GM21717 (cell line): ENCODE measurements at regions not wholly inside any gene's neighbourhood (a gene's known extent, or its start where the extent isn't known, plus 50 kb on each side); places are given as distances from the start of the nearest gene placed in this dataset.
"Not testable (repeated sequence)": the region's sequence is repeated elsewhere in the genome, so short reads cannot be mapped to it uniquely, and the experiment has no call there.

Source experiments
- ATAC-seq: cut with Tn5 transposase; IDR thresholded peaks from one replicate; pipeline ENCODE4 v1.9.1; 2021; ENCODE audit warnings: mild to moderate bottlenecking, moderate library complexity; ENCODE audit not compliant: unreplicated experiment

DNA sequence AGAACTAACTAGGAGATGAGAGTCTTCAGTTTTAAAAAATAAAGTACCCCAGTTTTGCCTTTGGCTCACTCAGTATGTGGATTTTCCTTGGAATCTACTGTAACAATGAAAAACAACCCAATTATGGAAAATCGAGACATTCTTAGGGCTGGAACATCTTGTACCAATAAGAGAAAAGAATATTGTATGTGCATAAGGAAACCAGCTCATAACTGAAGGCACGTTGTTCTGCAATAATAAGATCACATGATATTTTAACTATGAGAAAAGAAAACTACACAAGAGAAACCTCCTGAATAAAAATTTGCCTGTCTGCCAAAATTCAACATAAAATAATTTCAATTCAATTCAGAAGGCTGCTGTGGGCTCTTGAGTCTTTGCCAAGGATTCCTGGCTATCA, 261.8 kb upstream of the EDNRA start:
- no peak for ATAC-seq

DNA sequence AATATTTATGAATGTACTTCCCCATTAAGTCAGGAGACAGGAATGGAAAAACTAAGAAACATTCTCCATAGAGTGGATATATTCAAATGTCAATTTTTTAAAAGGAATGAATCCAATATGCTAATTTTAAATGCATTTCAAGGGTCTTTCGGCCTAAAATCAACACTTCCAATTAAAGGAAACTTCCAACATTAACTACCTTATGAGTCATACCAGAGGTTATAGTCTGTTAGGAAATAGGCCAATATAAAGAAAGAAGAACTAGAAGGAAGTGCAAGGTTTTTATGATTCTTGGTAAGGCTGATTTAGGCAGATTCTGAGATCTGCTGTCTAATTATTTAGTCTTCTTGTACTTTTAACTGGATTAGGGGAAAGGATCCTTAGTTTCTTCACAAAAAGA, 260.1 kb upstream of the EDNRA start:
- ATAC-seq = no peak

GRCh38 chr4:147222906-147223305, 258.0 kb upstream of the EDNRA start:
- ATAC-seq = no peak

- no peak for ATAC-seq
These were observed 257.3 kb upstream of the EDNRA start for GRCh38 chr4:147223576-147223975.

DNA sequence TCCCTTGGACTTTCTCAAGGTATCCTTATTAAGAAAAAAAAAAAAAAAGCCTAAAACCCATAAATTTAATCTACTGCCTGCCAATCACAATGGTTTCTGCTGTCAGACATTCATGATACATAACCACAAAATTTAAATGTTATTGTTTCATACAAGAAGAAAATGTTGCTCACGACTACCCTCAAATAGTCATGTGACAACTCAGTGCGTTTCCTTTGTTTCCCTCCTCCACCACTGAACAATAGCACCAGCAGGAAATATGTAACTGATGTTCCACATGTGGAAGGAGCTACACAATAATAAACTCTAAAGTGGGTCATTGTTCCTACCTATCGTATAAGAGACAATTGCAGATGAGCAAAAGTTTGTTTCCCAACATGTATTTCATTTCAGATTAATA, 244.1 kb upstream of the EDNRA start:
- no peak for ATAC-seq

- no peak for ATAC-seq
These were observed 236.1 kb upstream of the EDNRA start for GRCh38 chr4:147244786-147245185.

DNA sequence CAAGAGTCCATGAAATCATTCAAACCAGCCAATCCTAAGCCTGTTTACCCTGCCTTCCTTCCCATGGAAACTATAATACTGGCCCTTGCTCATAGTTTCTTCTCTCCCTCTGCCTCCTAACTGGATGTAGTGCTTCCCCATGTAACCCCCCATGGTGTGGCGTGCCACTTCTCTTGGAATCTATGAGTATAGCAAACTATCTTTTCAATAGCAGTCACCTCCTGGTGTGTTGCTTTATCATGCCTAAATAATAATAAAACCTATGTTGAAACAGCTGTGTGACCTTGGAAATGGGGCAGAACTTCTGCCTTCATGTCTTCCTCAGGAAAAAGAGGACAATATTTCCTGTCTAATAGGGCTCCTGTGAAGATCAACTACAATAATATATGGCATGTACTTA, 234.8 kb upstream of the EDNRA start:
- no peak for ATAC-seq

- not testable (repeated sequence) for ATAC-seq
These were observed 234.4 kb upstream of the EDNRA start for GRCh38 chr4:147246528-147246927.

GRCh38 chr4:147247579-147247978, 233.3 kb upstream of the EDNRA start:
- no peak for ATAC-seq

GRCh38 chr4:147250062-147250461, 230.8 kb upstream of the EDNRA start:
- no peak for ATAC-seq

GRCh38 chr4:147255268-147255667, 225.6 kb upstream of the EDNRA start:
- ATAC-seq = not testable (repeated sequence)

GRCh38 chr4:147259271-147259670, 221.6 kb upstream of the EDNRA start:
- not testable (repeated sequence) for ATAC-seq

- ATAC-seq = no peak
These were observed 196.6 kb upstream of the EDNRA start for GRCh38 chr4:147284256-147284835.

DNA sequence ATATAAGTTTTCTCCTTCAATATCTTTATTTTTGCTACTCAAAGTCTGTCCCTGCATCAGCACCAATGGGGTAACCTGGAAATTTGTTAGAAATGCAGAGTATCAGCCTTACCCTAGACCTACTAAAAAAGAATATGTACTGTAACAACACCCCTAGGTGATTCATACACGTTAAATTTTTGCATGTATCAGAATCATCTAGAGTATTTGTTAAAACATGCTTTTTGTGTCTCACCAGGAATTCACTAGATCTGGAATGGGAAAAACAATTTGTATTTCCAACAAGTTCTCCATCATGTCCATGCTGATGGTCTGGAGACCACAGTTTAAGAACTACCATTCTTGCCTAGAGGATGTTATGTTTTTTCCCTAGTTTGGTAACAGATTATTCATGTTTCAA, 196.0 kb upstream of the EDNRA start:
- ATAC-seq = no peak

DNA sequence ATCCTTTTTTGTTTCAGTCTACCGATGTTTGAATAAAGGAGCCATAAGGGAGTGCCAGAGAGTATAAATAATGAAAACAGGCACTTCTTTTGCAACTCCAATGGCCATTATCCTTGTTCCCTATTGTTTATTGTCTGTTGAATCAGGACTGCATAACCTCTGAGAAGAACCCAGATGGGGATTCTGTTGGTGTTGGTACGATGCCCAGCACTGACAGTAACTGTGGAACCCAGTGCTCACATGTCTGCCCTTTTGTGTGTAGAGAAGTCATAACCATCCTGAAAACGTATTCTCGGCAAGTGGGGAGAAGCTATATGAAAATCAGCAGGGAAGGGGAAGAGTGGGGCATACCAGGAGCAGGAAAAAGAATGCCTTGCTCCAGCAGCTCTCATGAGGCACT, 195.1 kb upstream of the EDNRA start:
- ATAC-seq = no peak

- no peak for ATAC-seq
These were observed 193.9 kb upstream of the EDNRA start for GRCh38 chr4:147286846-147287587.

GRCh38 chr4:147287588-147287890, 193.4 kb upstream of the EDNRA start:
- ATAC-seq = no peak

- ATAC-seq = no peak
These were observed 192.4 kb upstream of the EDNRA start for GRCh38 chr4:147288512-147288911.

- no peak for ATAC-seq
These were observed 191.7 kb upstream of the EDNRA start for GRCh38 chr4:147289181-147289580.

- not testable (repeated sequence) for ATAC-seq
These were observed 188.1 kb upstream of the EDNRA start for GRCh38 chr4:147292604-147293313.

- ATAC-seq = not testable (repeated sequence)
These were observed 187.6 kb upstream of the EDNRA start for GRCh38 chr4:147293314-147293677.

DNA sequence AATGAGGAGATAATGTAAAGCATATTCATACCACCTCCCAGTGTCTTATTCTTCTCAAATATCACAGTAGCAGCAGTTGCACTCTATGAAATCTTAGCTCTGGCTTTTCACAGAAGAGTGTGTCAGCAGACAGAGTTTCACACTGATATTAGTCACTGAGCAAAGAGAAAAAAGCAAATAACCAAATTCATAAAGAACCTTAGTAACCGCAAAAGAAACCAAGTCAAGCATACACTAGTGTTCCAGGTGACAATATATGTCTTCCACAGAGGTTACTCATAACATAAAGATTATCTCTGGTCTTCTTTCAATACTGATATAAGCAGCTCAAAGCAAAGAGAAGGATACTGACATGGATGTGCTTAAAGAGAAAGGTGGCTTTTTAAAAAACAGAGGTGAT, 181.7 kb upstream of the EDNRA start:
- ATAC-seq = peak; percentile 49
